ENCODE measurements at regions not wholly inside any gene's neighbourhood (a gene's known extent, or its start where the extent isn't known, plus 50 kb on each side); places are given as distances from the start of the nearest gene placed in this dataset.

DNA sequence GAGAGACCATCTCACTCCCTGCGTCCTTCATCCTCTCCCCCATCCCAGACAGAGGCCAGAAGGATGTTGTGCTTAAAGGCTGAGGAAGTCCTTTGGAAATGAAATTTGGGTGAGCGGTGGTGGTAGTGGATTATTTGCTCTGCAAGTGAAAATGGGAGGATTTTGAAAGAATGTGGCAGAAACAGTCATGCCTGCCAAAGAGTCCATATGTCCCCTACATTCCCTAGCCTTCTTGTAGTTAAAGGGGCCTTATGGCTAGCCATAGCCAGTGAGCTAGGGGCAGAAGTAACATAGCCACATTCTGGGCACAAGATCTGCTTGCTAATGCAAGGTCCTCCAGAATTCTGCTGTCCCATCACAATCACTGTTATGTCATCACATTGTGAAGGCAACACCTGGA, 360.2 kb upstream of the TSHZ3 start:
- TF ChIP-seq EP300 (IDR thresholded peaks at IDR 0.05): no peak
- no peak for TF ChIP-seq POLR2A (IDR thresholded peaks at IDR 0.05)
- TF ChIP-seq POLR2AphosphoS5 (IDR thresholded peaks at IDR 0.05): no peak
- TF ChIP-seq, protein P1, sequence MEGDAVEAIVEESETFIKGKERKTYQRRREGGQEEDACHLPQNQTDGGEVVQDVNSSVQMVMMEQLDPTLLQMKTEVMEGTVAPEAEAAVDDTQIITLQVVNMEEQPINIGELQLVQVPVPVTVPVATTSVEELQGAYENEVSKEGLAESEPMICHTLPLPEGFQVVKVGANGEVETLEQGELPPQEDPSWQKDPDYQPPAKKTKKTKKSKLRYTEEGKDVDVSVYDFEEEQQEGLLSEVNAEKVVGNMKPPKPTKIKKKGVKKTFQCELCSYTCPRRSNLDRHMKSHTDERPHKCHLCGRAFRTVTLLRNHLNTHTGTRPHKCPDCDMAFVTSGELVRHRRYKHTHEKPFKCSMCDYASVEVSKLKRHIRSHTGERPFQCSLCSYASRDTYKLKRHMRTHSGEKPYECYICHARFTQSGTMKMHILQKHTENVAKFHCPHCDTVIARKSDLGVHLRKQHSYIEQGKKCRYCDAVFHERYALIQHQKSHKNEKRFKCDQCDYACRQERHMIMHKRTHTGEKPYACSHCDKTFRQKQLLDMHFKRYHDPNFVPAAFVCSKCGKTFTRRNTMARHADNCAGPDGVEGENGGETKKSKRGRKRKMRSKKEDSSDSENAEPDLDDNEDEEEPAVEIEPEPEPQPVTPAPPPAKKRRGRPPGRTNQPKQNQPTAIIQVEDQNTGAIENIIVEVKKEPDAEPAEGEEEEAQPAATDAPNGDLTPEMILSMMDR (IDR thresholded peaks at IDR 0.05): no peak

All from gastroesophageal sphincter (tissue), 3 donors.